Mucosa of gallbladder (tissue), 1 donor: ENCODE measurements at regions not wholly inside any gene's neighbourhood (a gene's known extent, or its start where the extent isn't known, plus 50 kb on each side); places are given as distances from the start of the nearest gene placed in this dataset.
A peak's percentile ranks its signal among the peaks of the same experiment; 100 is the strongest.
"Not testable (repeated sequence)": the region's sequence is repeated elsewhere in the genome, so short reads cannot be mapped to it uniquely, and the experiment has no call there.

Experiments
- DNase-seq: peaks from one replicate; pipeline ENCODE4 v3.0.0-alpha.2; 2020; ENCODE audit warnings: low spot score
- donor health status: DM: no; HTN: no; CAD: no.

DNA sequence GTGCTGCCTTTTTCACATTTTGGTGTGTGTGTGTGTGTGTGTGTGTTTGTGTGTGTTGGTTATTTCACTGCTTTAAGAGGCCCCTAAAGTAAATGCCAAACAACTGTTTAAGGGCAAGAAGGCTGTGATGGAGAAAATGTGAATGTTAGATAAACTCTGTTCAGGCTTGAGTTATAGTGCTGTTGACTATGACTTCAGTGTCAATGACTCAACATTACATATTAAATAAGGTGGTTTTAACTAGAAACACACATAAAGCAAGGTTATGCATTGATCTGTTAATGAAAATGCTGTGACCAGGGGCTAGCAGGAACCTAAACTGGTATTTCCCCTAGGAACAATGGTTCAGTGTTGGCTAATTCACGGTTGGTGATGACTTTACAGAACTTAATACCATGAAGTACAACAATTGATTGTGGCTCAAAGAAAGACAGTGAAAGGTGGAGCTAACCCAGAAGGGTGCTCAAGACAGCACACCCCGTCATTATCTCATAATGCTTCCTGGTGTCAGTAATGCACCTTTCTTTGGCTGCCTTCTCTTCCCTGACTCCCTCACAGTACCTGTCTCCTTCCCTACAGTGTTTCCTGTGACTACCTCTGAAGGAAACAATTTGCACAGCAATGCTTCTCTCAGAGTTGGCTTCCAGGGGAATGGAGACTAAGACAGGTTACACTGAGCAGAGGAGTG, 116.1 kb downstream of the RIN2 start:
- no peak for DNase-seq

DNA sequence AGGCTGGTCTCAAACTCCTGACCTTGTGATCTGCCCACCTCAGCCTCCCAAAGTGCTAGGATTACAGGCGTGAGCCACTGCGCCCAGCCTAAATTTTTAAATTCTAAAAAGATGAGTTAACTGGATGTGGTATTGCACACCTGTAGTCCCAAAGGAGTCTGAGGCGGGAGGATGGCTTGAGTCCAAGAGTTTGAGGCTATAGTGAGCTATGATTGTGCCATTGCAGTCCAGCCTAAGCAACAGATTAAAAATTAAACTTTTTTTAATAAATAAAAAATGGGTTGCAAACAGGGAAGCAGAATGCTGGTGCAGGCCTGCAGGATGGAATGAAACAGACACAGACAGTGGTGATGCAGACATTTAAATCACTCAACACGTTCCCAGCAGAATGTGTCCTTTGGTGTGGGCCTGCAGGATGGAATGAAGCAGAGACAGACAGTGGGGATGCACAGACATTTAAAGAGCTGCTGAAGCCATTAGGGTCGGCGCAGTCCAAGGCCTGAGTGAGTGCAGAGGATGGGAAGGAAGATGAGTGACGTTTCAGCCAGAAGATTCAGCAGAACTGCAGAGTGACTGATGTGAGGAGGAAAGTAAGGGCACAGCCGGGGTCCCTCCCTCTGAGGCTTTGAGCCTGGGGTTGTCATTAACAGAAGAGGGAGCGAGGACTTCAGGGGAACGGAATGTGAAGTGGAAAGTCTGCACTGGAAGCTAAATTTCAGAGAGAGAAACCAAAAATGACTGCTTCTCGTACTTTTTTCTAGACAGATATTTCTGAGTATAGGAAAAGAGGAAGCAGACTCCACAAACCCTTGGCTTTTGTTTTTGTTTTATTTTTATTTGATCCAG, 117.5 kb downstream of the RIN2 start:
- DNase-seq: no peak

DNA sequence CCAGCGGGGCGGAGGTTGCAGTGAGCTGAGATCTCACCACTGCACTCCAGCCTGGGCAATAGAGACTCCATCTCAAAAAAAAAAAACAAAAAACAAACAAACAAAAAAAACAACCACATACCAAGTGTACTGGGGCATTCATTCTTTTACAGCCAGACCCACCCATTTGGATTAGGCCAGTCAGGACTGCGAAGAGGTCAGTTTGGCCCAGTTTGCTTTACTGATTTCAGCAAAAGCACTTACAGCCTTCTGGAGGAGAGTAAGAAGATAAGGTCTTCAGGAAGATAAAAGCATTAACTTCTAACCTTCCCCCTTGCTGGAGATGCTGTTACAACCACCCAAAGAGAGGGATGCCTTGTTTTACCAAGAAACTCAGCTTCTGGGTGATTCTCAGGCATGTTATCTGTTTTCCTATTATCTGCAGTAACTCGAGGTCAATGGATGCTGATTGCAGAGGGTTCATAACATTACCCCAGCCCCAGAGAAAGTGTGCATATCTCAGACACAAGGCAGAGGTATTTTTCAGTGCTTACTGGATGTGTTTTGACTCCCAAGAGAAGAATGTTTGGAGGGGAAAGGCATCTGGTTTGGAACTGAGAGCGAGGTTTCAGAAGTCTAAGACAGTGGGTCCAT, 118.9 kb downstream of the RIN2 start:
- no peak for DNase-seq

DNA sequence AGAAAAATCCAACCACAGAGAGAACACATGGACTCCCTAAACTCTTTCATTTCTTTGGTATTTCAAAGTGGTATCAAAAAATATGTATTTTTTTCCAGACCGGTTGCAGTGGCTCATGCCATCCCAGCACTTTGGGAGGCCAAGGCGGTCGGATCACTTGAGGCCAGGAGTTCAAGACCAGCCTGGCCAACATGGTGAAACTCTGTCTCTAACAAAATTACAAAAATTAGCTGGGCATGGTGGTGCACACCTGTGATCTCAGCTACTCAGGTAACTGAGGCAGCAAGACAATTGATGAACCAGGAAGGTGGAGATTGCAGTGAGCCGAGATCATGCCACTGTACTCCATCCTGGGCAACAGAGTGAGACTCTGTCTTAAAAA, 121.8 kb downstream of the RIN2 start:
- not testable (repeated sequence) for DNase-seq

DNA sequence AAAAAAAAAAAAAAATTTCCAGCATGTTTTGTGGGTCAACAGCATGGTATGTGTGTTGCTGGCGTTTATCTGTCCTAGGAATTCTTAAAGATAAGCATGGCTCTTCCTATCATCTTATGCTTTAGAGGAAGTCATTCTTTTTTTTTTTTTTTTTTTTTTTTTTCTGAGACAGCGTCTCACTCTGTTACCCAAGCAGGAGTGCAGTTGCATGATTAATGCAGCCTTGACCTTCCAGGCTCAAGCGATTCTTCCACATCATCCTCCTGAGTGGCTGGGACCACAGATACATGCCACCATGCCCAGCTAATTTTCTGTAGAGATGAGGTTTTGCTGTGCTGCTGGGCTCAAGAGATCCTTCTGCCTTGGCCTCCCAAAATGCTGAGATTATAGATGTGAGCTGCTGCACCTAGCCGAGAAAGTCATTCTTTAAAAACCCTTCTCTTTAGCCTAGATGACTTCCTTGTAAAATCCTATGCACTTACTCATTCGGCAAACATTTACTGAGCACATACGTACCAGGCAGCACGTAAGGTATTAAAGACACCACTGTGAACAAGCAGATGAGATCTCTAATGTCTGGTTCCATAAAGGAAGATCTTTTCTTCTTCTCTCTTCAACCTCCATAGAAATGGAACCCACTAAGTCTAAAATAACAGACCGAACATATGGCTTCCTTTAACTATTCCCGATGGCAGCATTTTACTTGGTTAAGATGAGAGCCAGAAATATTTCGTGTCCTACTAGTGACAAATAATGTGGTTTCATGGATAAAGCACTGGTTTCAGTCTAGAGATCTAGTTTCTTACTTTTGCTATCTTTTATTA, 122.4 kb downstream of the RIN2 start:
- no peak for DNase-seq

DNA sequence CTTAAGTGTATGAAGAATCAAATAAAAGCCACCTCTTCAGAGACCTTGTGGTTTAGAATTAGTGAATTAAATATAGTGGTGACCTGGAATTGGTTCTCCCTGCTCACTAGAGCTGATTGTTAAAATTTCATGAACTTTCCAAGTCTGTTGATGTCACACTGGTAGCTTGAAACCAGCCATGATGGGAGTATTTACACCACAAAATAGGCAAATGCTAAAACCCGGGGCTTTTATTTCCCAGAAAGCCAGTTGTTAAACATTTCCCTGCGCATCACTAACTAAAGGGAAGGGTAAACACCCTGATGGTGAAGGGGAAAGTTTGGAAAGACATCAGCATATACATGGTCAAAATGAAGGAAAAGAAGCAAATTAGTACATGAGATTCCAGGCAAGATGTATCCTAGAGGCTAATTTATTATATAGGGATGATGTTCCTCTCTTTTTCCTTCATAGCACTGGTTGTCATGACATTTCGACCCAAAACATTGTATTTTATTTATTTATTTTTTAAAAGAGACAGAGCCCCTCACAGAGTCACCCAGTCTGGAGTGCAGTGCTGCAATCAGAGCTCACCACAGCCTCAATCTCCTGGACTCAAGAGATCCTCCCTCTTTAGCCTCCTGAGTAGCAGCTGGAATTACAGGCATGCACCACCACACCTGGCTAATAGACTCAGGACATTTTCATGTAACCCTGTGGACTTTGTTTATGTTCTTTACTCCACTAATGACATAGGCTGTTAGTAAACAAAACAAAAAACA, 123.2 kb downstream of the RIN2 start:
- no peak for DNase-seq

DNA sequence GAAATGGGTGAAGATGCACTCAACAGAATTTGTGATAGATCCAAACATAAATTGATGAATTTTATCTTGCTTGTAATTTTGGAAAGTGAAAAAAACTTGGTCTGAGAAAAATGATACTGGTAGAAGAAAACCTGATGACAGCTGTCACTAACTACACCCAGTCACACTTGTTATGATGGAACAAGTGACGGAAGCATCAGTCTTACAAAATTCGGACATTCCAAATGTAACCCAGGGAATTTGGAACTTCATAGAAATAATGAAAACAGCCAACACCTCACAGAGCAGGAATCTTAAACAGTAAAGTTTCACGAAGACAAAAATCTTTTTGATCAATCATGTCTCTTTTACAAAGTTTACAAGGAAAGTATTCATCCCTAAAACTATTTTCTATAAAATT, 123.9 kb downstream of the RIN2 start:
- no peak for DNase-seq

DNA sequence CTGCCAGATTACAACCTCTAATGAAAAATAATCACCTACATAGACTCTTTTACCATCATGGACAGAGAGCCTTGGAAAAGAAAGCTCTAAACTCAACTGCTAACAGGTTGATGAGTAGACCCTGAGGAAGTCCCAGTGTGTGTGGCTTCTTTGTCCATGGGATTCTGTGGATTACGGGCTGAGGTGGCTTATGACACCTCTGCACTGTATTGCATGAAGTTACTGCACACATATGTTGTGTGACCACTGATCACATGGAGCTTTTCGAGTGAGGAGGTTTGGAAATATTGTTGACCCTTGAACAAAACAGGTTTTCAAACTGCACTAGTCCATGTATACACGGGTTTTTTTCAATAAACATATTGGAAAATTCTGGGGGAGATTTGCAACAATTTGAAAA, 124.4 kb downstream of the RIN2 start:
- no peak for DNase-seq

DNA sequence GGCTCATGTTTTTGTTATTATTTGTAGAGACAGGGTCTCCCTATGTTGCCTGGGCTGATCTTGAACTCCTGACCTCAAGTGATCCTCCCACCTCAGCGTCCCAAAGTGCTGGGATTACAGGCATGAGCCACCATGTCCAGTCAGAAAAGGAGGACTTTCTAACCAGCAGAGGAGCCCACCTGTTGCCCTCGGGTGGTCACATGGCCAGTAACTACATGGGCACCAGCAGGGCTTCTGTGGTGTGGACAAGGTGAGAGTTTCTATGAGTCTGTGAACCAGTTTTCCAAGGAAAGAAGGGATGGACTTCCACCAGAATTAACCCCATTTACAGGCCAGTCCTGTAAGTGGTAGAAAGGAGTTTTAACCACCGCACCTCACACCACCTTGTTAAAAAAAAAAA, 125.4 kb downstream of the RIN2 start:
- no peak for DNase-seq

DNA sequence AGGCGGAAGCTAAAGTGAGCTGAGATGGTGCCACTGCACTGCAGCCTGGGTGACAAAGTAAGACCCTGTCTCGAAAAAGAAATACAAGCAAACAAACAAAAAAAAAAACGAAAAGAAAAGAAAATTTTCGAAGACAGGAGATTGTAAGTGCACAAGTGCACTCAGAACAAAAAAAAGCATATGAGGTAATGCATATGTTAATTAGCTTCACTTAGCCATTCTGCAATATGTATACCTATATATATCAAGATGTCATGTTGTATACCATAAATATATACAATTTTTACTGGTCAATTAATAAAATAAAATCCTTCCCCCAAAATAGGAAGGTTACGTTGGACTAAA, 127.5 kb downstream of the RIN2 start:
- DNase-seq: no peak

DNA sequence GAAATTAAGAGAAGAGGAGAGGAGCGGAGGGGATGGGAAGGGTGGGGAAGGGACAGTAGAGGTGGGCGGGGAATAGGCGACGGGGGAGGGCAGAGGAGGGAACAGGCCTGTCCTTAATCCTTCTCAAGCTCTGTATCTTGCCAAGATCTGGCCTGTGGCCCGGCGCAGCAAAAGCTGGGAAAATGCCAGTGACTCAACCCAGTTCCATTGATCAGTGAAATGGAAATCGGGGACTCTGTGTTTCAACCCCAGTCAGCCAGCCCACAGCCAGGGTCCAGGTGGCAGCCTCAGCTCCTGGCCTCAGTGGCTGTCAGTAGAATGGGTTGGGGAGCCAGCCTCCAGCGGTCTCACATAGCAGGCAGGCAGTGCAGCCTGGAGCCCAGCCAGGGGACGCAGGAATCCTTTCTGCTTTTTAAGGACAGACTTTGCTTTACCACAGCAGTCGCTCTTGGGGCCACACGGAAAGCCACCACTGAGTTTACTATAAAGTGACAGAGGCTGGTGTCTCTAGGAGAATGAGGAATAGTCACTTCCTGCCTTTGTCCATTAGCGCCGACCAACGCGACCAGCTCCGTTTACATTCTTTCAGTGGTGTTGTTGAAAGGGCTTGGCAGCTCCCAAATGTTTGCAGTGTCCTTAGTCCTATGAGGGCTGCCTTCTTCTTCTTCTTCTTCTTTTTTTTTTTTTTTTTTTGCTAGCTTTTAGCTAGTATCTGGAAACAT, 128.0 kb downstream of the RIN2 start:
- peak; percentile 83 for DNase-seq

DNA sequence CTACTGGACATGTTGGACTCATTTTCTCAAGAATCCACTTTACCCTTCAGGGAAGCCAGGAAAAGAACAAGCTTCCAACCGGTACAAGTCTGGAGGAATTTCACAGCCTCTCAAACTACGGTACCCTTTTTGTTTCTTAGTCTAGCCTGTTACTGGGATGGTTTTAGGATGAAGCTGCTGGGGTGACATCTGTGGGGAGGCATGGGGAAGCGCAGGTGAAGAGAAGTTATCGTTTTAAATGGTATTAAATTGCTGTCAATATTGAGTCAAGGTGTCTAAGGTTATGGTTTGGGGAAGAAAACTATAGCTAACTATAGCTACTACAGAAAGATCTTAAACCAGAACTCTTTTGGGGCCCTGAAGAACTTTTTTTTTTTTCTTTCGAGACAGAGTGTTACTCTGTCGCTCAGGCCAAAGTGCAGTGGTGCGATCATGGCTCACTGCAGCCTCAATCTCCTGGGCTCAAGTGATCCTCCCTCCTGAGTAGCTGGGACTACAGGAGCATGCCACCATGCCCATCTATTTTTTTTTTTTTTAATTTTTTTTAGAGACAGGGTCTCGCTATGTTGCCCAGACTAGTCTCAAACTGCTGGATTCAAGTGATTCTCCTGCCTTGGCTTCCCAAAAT, 128.7 kb downstream of the RIN2 start:
- DNase-seq: no peak

DNA sequence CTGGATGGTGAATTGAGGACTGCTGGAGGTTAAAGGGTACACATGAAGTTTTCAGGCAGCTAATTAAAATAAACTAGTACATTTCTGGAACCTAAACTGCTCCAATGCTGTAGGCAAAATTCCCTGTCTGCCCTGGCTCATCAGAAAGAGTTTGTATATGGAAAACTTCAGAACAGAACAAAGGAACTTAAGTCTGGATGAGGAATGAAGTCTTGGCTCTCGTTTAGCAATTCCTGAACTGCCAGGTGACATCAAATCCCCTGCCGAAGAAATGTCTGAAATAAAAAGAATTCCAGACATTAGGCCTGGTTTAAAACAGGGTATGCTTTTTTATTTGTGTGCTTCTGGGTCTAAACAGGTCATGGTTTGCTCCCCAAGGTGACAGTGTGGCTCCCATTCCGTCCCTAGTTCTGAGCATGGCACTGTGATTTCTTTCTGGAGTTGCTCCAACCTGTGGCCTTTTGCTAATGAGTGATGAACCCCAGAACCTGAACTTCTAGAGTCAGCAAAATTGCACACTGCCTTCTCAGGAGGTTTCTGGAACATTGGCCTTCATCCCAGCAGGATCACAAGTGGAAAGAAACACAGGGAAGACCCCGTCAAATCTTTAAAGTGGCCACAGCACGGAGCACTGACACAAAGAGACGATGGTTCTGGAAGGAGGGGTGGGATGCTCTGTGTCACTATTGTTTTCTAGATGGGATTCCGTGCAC, 129.4 kb upstream of the NAA20 start:
- peak; percentile 29 for DNase-seq

DNA sequence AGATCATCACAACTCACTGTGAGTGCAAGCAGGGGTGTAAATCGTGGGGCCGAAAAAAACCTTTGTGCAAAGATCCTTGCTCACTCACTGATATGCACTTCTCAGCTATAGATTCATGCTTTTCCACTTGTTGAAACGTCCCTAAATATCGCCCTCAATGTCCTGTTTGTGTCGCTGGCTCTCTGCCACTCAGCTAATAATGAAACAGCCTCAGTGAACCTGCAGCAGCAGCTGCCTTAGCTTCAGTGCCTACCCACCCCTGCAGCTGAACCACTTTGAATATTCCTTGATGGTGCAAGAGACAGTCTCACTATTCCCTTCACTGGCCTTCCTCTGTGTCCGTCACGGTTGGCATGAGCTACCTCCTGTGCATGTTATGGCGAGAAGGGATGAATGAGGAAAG, 128.9 kb upstream of the NAA20 start:
- DNase-seq: peak; percentile 30

DNA sequence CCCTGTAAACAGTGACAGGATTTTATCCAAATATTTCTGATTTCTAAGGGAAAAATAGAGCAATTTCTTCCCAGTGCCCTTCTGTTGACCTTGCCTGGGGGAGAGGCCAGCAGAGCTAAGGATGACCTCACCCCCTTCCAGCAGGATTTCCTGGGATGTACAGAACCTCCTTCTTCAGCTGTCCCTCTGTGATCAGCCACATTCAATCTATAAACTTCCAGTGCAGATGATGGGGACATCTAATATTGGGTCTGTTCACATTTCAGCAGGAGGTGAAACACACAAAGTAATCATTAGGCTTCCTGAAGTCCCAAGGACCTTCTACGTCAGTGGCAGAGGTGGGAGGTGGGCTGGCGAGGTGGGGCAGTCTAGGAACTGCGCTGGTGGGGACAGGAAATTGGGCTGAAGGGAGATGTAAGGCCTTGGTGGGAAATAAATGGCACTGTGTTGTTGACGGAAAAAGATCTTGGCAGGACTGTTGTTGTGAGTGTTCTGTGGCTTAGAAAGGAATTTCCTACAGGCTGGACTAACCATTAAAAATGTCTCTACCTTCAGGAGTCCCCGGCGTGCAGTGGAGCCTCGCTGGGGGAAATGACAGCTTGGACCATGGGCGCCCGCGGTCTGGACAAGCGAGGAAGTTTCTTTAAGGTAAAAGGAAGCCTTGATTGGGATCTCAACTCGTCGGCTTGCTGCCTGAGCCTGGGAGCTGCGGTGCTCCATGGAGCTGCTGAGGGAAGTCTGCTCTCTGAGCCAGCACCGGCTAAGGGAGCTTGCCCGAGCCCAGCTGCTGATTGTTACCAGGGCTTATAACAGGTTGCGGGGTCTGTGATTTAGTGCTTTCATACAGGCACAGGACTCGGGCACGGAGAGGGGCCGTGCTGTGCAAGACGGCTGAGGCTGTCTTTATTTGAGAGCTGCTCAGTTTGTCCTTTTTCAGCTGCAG, 127.9 kb upstream of the NAA20 start:
- peak; percentile 26 for DNase-seq

DNA sequence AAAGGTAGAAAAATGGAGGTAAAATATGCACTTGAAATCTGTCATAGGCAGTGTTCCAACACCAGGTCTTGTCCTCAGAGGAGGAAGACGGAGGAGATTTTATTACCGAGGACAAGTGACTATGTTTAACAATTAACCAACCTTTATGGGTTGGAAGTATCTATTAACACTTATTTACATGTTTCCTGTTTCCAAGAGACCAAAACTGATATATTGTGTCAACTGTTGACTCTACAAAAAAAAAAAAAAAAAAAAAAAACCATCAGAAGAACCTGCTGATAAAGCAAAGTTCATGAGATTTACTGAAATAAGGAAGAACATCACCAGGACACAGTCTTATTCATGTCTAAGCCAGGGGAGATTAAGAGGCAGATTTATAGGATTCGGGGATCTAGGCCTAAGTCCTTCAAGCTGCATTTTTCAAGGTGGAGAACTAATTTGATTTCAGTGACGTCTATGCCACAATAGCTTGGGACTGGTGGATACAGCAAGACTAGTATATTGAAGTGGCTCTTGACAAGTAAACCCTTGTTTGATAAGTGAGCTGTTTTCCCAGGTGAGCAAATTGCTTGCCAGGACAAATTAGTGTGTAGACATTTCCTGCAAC, 126.6 kb upstream of the NAA20 start:
- no peak for DNase-seq

DNA sequence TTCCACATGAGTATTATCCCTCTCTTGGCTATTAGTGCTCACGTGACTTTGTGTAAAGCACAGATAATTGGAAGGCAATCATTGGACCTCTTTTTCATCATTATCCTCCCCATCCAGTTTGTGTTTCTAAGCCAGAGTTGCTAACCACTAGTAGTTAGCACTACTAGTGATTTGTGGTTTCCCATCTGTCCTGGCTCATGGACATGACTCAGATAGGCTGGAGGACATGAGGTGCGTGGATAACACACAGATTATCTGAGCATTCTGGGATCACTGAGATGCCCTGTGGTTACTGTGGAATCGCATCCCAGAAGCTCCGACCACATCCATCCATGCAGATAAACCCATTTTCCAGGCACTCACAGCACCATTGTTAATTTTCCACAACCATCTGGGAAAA, 123.8 kb upstream of the NAA20 start:
- DNase-seq: no peak

DNA sequence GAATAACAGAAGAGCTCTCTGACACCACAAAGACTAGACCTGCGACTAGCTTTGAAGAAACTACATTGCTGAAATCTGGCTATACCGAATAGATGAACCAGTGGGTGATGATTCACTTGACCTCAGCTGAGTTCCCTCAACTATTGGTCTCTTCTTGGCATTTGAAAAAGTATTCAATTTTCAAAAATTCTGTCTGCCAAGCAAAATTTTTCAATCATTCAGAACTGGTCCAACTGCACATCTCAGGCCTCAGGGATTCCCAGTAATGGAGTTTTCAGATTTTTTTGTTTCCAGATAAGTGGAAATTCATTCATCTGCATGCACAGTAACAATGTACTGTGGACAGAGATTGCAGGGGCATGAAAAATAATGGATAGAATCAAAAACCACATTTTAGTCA, 121.4 kb upstream of the NAA20 start:
- no peak for DNase-seq
